Stimulated activated CD8-positive, alpha-beta memory T cell treated with anti-CD3 and anti-CD28 coated beads, Interleukin-2, amount 100 ng/mL, for 48 hours (primary cell): ENCODE measurements at regions not wholly inside any gene's neighbourhood (a gene's known extent, or its start where the extent isn't known, plus 50 kb on each side); places are given as distances from the start of the nearest gene placed in this dataset.
"Not testable (repeated sequence)": the region's sequence is repeated elsewhere in the genome, so short reads cannot be mapped to it uniquely, and the experiment has no call there.

Experiments used
- DNase-seq, 2 donors: peaks; one replicate each; pipeline ENCODE4 v3.0.0-alpha.2; 2020; ENCODE audit warnings: low read depth in 2 of 2

DNA sequence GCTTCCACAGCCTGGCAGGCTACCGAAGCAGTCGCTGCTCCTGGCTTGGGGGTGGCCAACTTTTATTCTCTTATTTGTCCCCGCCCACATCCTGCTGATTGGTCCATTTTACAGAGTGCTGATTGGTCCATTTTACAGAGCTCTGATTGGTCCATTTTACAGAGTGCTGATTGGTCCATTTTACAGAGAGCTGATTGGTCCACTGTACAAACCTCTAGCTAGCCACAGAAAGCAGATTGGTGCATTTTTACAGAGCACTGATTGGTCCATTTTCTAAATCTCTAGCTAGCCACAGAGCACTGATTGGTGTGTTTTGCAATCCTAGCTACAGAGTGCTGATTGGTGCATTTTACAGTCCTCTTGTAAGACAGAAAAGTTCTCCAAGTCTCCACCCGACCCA is 187.9 kb upstream of the TOM1L1 start:
- DNase-seq = not testable (repeated sequence)

GRCh38 chr17:54718286-54718685 is 182.4 kb upstream of the TOM1L1 start:
- DNase-seq = no peak

DNA sequence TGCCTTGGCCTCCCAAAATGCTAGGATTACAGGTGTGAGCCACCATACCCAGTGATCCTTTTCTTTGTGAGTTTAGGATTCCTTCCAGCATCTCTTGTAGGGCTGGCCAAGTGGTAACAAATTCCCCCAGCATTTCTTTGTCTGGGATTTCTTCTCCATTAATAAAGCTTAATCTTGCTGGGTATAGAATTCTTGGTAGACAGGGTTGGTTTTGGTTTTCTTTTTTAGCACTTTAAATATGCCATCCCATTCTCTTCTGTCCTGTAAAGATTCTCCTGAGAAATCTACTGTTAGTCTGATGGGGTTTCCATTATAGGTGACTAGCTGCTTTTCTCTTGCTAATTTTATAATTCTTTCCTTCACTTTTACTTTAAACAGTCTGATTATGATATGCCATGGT is 173.0 kb upstream of the TOM1L1 start:
- no peak for DNase-seq

DNA sequence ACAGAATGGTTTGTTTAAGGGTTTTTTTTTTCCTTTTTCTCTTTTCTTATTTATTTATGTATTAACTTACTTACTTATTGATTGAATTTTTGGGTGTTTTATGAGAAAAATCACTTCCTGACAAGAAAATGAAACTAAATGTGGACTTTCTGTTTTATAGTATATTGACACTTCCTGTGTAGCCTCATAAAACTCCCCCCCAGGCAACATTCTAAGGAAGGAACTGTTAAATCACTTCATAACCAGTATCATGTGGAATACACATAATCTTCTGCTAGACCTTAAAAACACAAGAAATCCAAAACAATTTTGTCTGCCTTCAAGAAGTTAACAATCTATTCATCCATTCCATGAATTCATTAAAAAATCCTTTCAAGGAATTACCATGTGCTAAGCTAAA is 164.1 kb upstream of the TOM1L1 start:
- no peak for DNase-seq

DNA sequence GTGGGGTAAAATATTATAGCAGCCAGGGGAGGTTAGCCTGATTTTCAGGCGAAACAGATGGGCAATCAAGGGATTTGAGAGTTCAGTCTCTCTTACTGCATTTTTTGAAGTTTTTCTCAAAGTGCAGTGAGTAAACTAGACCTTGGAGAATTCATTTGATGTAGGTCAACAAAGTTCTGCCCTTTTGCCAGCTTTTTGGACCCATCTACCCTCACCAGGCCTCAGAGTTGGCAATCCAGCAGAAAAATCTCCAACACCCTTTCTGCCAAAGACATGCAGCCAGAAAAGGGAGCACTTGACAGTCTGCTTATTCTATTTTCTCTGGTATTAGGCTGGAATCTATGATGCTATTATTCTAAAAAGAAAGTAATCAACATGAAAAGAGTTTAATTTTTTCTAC is 162.2 kb upstream of the TOM1L1 start:
- DNase-seq = no peak

DNA sequence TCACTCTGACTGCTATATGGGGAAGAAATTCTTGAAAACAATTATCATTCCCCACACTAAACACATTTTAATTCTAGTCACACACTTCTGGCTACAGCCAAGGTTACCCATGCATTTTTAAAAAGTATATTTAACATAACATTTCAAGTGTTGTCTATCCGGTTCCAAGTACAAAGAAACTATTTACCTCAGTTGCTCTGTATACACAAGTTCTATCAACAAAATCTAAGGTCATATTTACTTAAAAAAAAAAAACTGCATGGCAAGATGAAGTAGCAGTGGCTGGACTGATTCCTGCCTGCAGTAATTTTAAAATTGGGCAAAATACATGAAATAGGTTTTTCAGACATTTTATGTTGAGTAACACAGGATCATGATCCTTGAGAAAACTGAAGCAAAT is 155.9 kb upstream of the TOM1L1 start:
- no peak for DNase-seq

GRCh38 chr17:54745239-54745638 is 155.4 kb upstream of the TOM1L1 start:
- DNase-seq = no peak

DNA sequence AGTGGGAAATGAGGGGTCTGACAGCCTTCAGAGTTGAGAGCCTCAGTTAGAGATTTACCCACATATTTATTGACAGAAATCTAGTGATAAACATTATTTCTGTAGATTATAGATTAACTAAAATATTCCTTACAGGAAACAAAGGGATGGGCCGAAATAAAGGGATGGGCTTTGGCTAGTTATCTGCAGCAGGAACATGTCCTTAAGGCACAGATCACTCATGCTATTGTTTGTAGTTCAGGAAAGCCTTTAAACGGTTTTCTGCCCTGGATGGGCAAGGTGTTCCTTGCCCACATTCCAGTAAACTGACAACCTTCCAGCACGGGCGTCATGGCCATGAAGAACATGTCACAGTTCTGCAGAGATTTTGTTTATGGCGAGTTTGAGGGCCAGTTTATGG is 154.8 kb upstream of the TOM1L1 start:
- DNase-seq = no peak

- DNase-seq = no peak
Measured at GRCh38 chr17:54749157-54749556, 151.5 kb upstream of the TOM1L1 start.

- DNase-seq = peak; percentile 0
Measured at GRCh38 chr17:54754560-54754959, 146.1 kb upstream of the TOM1L1 start.

- DNase-seq = no peak
Measured at GRCh38 chr17:54760836-54761235, 139.8 kb upstream of the TOM1L1 start.

- DNase-seq = no peak
Measured at GRCh38 chr17:54770836-54771235, 129.8 kb upstream of the TOM1L1 start.

- no peak for DNase-seq
Measured at GRCh38 chr17:54771409-54771915, 129.2 kb upstream of the TOM1L1 start.

DNA sequence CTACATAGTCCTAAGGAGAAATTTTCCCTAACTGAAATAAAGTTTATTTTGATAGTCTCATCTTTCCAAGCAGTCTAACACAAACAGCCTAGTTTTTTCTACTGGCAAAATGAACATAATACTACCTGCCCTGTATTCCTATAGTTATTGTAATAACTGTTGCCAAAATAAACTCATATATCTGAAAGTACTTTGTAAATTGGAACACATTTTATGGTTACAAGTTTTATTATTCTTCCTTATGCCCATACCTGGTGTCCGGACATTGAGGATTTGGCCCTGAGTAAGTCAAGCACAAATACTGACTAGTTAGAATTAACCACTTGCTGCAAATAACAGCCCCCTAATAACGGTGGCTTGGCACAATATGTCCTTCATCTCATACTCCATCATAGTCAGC is 120.4 kb upstream of the TOM1L1 start:
- no peak for DNase-seq

DNA sequence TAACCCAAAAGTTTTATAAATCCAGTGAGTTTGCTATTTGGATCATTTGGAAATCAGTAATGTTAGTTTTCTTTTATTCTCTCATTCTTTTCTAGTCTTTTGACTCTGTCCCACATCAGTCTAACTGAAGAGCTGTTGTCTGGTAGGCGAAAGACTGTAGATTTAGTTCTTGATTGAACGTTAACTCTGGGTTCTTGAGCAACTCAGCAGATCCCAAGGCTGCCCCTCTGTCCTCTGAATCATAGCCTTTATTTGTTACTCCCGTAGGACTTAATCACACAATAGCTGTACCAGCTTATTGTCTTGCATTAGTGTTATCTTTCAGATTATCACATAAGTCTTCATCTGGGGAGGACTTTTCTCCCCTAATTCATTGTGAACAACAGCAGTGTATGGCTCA is 119.3 kb upstream of the TOM1L1 start:
- no peak for DNase-seq

- no peak for DNase-seq
Measured at GRCh38 chr17:54784305-54784704, 116.3 kb upstream of the TOM1L1 start.

GRCh38 chr17:54785643-54786268 is 114.9 kb upstream of the TOM1L1 start:
- no peak for DNase-seq

DNA sequence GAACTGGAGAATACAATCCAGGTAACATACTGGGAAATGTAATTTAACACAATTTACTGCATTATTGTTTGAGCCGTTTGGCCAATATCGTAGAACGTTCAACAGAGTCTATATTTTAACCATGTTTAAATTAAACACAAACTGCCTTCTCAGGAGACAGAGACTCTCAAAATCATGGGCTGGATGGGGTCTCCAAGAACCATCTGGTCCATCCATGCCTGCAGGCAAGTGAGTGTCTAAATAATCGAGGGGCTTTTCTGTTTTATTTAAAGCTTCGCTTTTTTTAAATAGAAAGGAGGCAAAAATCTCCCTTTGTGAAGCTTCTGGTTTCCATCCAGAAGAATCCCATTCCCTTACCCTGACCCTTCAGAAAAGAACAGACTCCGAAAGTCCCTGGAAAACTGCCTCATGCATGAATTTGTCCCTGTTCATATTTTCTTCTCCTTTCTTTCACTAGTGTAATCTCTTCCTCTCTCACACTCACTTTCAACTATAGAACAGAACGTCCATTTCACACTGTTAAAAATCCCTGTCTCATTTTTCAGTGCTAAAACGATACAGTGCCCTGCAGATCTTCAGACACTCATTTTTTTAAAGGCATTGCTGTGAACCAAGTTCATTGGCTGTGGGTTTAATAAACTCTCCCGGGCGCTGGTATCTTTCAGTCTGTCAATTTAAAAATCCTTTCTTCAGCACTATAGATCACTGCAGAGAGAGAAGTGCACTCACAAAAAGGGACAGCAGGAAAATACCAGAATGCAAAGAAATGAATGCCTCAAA is 111.4 kb upstream of the TOM1L1 start:
- no peak for DNase-seq

DNA sequence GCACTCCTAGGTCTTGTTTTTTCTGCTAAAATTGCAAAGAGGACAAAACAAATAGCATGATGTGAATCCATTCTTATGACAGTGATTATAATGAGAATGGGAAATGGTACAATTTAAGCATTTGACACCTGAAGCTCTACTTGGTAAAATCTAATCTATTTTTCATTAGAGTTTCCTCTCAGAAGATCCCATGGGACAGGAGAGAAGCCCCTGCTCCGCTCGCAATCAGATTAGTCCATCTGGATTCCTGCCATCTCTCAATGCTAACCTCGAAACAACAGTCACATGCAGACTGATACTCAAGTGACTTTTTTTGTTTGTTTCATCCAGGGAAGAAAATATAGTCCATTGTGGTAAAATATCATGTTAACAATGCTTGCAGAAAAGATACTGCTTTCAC is 107.4 kb upstream of the TOM1L1 start:
- no peak for DNase-seq

DNA sequence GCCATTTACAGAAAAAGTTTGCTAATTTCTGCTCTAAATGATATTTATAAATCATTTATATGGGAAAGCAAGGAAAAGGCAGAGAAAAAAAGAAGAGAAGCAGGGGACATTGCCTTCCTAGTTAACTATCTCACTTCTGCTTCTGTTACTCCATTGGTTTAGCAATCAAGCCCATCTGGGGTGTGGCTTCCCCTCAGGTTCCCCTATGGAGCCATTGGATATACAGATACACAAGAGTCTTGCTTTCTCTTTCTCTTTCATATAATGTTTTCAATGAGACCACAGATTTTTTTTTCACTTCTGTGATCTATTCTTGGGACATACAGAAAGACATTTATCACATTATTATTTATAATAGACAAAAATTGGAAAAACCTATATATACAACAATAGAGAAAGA is 105.6 kb upstream of the TOM1L1 start:
- DNase-seq = no peak

DNA sequence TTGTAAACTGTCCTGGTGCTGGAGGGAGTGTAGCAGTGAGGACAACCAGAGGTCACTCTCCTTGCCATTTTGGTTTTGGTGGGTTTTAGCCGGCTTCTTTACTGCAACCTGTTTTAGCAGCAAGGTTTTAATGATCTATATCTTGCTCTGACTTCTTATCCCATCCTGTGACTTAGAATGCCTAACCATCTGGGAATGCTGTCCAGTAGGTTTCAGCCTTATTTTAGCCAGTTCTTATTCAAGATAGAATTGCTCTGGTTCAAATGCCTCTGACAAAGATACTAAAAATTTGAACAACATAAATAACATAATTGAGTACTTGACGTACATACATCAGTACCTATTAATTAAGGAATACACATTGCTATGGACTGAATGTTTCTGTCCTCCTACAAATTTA is 93.3 kb upstream of the TOM1L1 start:
- DNase-seq = no peak

DNA sequence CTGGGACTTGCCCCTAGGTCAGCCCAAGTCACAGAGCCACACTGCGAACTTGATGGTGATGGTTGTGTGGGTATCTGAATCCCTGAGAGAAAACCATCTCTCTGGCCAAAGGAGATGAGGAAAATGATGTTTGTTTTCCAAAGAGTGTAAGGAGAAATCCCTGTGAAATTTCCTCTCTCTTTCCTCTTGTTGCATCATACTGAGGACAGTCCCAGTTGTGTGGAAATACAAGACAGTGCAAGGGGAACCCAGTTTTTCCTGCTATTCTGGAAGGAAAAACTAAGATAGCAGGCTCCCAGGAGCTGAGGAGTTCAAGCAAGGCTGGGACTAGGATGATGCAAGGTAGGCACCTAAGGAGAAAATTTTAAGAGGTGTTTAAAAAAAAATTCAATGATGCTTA is 86.8 kb upstream of the TOM1L1 start:
- no peak for DNase-seq

DNA sequence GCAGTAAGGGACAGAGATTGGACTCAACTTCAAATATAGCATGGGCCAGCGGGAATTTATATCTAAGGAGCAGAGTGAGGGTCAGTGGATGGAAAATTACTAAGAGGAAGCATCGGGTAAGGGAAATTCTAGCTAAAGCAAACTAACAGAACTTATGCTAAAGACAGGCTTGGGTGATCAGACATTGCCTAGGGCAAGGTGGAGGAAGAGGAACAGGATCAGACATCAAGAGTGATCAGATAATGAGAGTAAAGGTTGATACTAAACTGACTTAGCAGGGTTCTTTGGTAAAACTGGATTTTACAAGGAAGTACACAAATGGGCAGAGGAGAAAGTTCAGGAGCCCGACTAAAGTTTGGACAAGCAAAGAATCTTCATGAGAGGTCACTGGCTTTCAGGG is 86.3 kb upstream of the TOM1L1 start:
- DNase-seq = no peak

- DNase-seq = no peak
Measured at GRCh38 chr17:54834086-54834485, 66.6 kb upstream of the TOM1L1 start.
